HG02840 (cell line): ENCODE measurements at regions not wholly inside any gene's neighbourhood (a gene's known extent, or its start where the extent isn't known, plus 50 kb on each side); places are given as distances from the start of the nearest gene placed in this dataset.

Experiments used
- ATAC-seq: cut with Tn5 transposase; IDR thresholded peaks from one replicate; pipeline ENCODE4 v1.9.1; 2021; ENCODE audit warnings: mild to moderate bottlenecking, moderate library complexity, moderate number of reproducible peaks; ENCODE audit not compliant: unreplicated experiment, low FRiP score

GRCh38 chr3:144351773-144352365 lies 380.2 kb downstream of the DIPK2A start:
- no peak for ATAC-seq

GRCh38 chr3:144358191-144358590 lies 386.6 kb downstream of the DIPK2A start:
- no peak for ATAC-seq

GRCh38 chr3:144361002-144361401 lies 389.4 kb downstream of the DIPK2A start:
- ATAC-seq = no peak

GRCh38 chr3:144362126-144362525 lies 390.5 kb downstream of the DIPK2A start:
- no peak for ATAC-seq

GRCh38 chr3:144363856-144364255 lies 392.2 kb downstream of the DIPK2A start:
- ATAC-seq = no peak

- no peak for ATAC-seq
These were observed 393.1 kb downstream of the DIPK2A start for GRCh38 chr3:144364737-144365136.

- no peak for ATAC-seq
These were observed 397.7 kb downstream of the DIPK2A start for GRCh38 chr3:144369129-144369879.

- ATAC-seq = no peak
These were observed 403.5 kb downstream of the DIPK2A start for GRCh38 chr3:144375088-144375487.

GRCh38 chr3:144380849-144381248 lies 409.2 kb downstream of the DIPK2A start:
- ATAC-seq = no peak

- ATAC-seq = no peak
These were observed 410.0 kb downstream of the DIPK2A start for GRCh38 chr3:144381607-144382006.

- no peak for ATAC-seq
These were observed 412.8 kb downstream of the DIPK2A start for GRCh38 chr3:144384241-144384979.

GRCh38 chr3:144390786-144391185 lies 419.2 kb downstream of the DIPK2A start:
- no peak for ATAC-seq

GRCh38 chr3:144391236-144391635 lies 419.6 kb downstream of the DIPK2A start:
- no peak for ATAC-seq

- no peak for ATAC-seq
These were observed 422.4 kb downstream of the DIPK2A start for GRCh38 chr3:144394032-144394431.

- no peak for ATAC-seq
These were observed 430.8 kb downstream of the DIPK2A start for GRCh38 chr3:144402430-144402829.

- ATAC-seq = no peak
These were observed 431.4 kb downstream of the DIPK2A start for GRCh38 chr3:144403040-144403457.

- ATAC-seq = no peak
These were observed 435.7 kb downstream of the DIPK2A start for GRCh38 chr3:144407335-144407734.

GRCh38 chr3:144409319-144409718 lies 437.7 kb downstream of the DIPK2A start:
- ATAC-seq = no peak

- no peak for ATAC-seq
These were observed 441.4 kb downstream of the DIPK2A start for GRCh38 chr3:144413068-144413467.

GRCh38 chr3:144415492-144415891 lies 443.9 kb downstream of the DIPK2A start:
- ATAC-seq = no peak

GRCh38 chr3:144424606-144425005 lies 453.0 kb downstream of the DIPK2A start:
- ATAC-seq = no peak
